ENCODE measurements at regions not wholly inside any gene's neighbourhood (a gene's known extent, or its start where the extent isn't known, plus 50 kb on each side); places are given as distances from the start of the nearest gene placed in this dataset.

DNA sequence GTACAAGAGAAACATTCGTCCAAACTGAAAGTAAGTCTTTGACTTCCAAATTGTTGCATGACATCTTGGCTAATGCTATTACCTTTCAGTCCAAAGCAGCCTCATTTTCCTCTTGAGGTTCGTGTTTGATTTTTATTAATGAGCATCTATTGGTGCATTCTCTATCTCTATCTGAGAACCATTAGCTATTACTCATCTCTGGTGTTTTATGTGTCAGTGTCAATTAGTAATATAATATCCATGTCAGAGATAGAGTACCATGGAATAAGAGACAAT lies 388.1 kb upstream of the GOT2 start:
- no peak for TF ChIP-seq POLR2A (IDR thresholded peaks at IDR 0.05)
- TF ChIP-seq, protein P1, sequence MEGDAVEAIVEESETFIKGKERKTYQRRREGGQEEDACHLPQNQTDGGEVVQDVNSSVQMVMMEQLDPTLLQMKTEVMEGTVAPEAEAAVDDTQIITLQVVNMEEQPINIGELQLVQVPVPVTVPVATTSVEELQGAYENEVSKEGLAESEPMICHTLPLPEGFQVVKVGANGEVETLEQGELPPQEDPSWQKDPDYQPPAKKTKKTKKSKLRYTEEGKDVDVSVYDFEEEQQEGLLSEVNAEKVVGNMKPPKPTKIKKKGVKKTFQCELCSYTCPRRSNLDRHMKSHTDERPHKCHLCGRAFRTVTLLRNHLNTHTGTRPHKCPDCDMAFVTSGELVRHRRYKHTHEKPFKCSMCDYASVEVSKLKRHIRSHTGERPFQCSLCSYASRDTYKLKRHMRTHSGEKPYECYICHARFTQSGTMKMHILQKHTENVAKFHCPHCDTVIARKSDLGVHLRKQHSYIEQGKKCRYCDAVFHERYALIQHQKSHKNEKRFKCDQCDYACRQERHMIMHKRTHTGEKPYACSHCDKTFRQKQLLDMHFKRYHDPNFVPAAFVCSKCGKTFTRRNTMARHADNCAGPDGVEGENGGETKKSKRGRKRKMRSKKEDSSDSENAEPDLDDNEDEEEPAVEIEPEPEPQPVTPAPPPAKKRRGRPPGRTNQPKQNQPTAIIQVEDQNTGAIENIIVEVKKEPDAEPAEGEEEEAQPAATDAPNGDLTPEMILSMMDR (IDR thresholded peaks at IDR 0.05) = no peak
